GM06990 (cell line): ENCODE measurements at regions not wholly inside any gene's neighbourhood (a gene's known extent, or its start where the extent isn't known, plus 50 kb on each side); places are given as distances from the start of the nearest gene placed in this dataset.

ENCODE experiments used
- DNase-seq: peaks from one replicate; pipeline ENCODE4 v3.0.0-alpha.2; 2011; ENCODE audit not compliant: insufficient read length; ENCODE audit errors: extremely low read depth
- H3K27me3 ChIP-seq: replicated peaks from 2 replicates; pipeline ENCODE4 v1.6.0; 2011; ENCODE audit warnings: low read length; ENCODE audit not compliant: control insufficient read depth, insufficient read depth
- H3K36me3 ChIP-seq: 2 replicates; pipeline ENCODE4 v1.5.1; 2011; ENCODE audit warnings: low read length; ENCODE audit not compliant: control insufficient read depth, insufficient read depth
- H3K4me3 ChIP-seq: replicated peaks from 2 replicates; pipeline ENCODE4 v1.5.1; 2011; ENCODE audit warnings: low read depth, mild to moderate bottlenecking, control low read depth, low read length
- CTCF ChIP-seq: IDR thresholded peaks from 2 replicates; pipeline ENCODE4 v1.5.1; 2011; ENCODE audit warnings: low read length, control low read depth, mild to moderate bottlenecking, inconsistent platforms; ENCODE audit not compliant: insufficient read depth, poor library complexity, severe bottlenecking

DNA sequence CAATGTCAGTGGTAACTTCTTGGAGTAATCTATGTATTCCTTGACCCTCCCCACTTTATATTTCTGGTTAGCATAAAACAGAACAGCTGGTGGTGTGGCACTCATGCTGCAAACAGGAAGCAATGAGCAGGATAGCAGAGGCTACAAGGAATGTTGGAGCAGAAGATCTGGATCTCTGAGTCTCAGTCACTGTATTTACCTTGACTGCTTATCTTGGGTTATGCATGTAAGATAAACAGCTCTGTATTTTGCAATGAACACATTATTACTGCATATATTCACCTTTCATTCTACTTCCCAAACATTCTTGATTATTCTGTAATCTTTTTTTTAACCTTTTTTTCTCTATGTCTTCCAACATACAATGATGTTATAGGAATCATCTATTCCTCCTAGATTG lies 977.9 kb upstream of the CNTNAP5 start:
- H3K4me3 ChIP-seq = no peak overlapping the region
- H3K27me3 ChIP-seq = no peaks in the 10 kb centered on the region
- H3K36me3 ChIP-seq = no peaks in the 10 kb centered on the region
- no peak for DNase-seq
- no peak for TF ChIP-seq CTCF

DNA sequence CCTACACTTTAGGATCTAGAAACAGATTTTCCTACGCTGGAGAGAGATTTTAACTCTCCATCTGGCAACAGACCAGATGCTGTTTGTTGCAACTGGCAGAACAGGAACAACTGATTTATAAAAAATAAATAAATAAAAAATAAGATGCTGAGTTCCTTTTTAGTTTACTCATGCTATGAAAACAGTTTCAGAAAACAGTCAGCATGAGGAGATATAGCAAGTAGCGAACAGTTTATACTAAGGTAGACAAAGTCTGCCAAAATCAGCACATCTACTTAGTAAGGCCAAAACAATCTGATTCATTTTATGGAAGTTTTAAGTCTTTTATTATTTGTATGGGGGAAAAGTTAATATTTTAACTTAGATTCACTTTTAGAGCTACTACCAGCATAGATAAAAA lies 974.0 kb upstream of the CNTNAP5 start:
- no peak for DNase-seq
- TF ChIP-seq CTCF = no peak
- H3K36me3 ChIP-seq = no peaks in the 10 kb centered on the region
- no peak overlapping the region for H3K4me3 ChIP-seq
- H3K27me3 ChIP-seq = no peaks in the 10 kb centered on the region

DNA sequence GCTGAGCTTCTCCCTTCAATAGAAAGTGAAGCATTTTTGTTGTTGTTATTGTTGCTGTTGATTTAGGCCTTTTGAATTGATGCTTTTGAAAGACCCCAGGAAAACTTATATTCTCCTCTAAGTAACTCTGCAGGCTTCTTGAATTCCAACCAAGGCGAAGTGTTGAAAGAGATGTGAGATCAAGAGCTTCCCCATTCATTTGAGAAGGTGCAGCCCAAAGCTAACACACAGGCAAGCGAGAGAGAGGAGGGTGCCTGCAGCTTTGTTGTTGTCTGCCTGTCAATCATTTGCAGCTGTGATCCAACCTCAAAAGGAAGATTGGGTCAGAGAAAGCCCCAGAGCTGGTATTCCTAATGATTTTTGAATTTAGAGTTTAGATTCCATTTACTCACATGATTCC lies 963.6 kb upstream of the CNTNAP5 start:
- H3K27me3 ChIP-seq = no peaks in the 10 kb centered on the region
- no peak for TF ChIP-seq CTCF
- no peaks in the 10 kb centered on the region for H3K36me3 ChIP-seq
- H3K4me3 ChIP-seq = no peak overlapping the region
- no peak for DNase-seq

GRCh38 chr2:123073371-123073770 lies 951.7 kb upstream of the CNTNAP5 start:
- no peak for DNase-seq
- Histone ChIP-seq H3K36me3 (no peaks in the 10 kb centered on the region), H3K4me3 (no peak overlapping the region), H3K27me3 (no peaks in the 10 kb centered on the region)
- no peak for TF ChIP-seq CTCF

GRCh38 chr2:123073956-123074355 lies 951.1 kb upstream of the CNTNAP5 start:
- H3K36me3 ChIP-seq = no peaks in the 10 kb centered on the region
- H3K27me3 ChIP-seq = no peaks in the 10 kb centered on the region
- no peak overlapping the region for H3K4me3 ChIP-seq
- no peak for DNase-seq
- no peak for TF ChIP-seq CTCF

GRCh38 chr2:123077101-123077500 lies 948.0 kb upstream of the CNTNAP5 start:
- Histone ChIP-seq H3K4me3 (no peak overlapping the region), H3K36me3 (no peaks in the 10 kb centered on the region), H3K27me3 (no peaks in the 10 kb centered on the region)
- DNase-seq = no peak
- TF ChIP-seq CTCF = no peak
